ENCODE measurements at regions not wholly inside any gene's neighbourhood (a gene's known extent, or its start where the extent isn't known, plus 50 kb on each side); places are given as distances from the start of the nearest gene placed in this dataset.

DNA sequence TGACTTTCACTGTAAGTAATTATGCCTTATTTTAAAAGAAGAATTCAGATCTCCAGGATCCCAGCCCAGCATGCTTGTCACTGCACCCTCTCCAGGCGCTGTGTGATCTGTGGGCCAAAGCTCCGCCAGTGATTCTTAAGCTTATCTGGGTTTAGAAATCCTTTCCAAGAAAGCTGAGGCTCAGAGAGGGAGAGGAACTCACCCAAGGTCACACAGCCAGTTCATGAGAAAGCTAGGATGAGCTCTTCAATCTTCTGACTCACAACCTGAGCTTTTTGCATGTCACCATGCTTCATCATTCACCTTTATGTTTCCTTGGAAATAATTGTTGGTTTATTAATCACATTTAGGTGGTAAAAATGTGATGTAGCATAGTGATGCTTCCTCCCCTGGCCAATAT, 136.6 kb upstream of the HAND1 start:
- TF ChIP-seq, protein P1, sequence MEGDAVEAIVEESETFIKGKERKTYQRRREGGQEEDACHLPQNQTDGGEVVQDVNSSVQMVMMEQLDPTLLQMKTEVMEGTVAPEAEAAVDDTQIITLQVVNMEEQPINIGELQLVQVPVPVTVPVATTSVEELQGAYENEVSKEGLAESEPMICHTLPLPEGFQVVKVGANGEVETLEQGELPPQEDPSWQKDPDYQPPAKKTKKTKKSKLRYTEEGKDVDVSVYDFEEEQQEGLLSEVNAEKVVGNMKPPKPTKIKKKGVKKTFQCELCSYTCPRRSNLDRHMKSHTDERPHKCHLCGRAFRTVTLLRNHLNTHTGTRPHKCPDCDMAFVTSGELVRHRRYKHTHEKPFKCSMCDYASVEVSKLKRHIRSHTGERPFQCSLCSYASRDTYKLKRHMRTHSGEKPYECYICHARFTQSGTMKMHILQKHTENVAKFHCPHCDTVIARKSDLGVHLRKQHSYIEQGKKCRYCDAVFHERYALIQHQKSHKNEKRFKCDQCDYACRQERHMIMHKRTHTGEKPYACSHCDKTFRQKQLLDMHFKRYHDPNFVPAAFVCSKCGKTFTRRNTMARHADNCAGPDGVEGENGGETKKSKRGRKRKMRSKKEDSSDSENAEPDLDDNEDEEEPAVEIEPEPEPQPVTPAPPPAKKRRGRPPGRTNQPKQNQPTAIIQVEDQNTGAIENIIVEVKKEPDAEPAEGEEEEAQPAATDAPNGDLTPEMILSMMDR (IDR thresholded peaks at IDR 0.05), result no peak
- TF ChIP-seq, protein P2, sequence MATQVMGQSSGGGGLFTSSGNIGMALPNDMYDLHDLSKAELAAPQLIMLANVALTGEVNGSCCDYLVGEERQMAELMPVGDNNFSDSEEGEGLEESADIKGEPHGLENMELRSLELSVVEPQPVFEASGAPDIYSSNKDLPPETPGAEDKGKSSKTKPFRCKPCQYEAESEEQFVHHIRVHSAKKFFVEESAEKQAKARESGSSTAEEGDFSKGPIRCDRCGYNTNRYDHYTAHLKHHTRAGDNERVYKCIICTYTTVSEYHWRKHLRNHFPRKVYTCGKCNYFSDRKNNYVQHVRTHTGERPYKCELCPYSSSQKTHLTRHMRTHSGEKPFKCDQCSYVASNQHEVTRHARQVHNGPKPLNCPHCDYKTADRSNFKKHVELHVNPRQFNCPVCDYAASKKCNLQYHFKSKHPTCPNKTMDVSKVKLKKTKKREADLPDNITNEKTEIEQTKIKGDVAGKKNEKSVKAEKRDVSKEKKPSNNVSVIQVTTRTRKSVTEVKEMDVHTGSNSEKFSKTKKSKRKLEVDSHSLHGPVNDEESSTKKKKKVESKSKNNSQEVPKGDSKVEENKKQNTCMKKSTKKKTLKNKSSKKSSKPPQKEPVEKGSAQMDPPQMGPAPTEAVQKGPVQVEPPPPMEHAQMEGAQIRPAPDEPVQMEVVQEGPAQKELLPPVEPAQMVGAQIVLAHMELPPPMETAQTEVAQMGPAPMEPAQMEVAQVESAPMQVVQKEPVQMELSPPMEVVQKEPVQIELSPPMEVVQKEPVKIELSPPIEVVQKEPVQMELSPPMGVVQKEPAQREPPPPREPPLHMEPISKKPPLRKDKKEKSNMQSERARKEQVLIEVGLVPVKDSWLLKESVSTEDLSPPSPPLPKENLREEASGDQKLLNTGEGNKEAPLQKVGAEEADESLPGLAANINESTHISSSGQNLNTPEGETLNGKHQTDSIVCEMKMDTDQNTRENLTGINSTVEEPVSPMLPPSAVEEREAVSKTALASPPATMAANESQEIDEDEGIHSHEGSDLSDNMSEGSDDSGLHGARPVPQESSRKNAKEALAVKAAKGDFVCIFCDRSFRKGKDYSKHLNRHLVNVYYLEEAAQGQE (IDR thresholded peaks at IDR 0.05; ENCODE audit: insufficient read depth in 1 of 2, low read depth in 2 of 2, low read length in 1 of 2), result no peak
- TF ChIP-seq POLR2AphosphoS5 (IDR thresholded peaks at IDR 0.05; ENCODE audit: low read depth, low read length), result no peak
